Activated naive CD4-positive, alpha-beta T cell treated with anti-CD3 and anti-CD28 coated beads, Interleukin-2, amount 50 U/mL, for 72 hours (primary cell): ENCODE measurements at regions not wholly inside any gene's neighbourhood (a gene's known extent, or its start where the extent isn't known, plus 50 kb on each side); places are given as distances from the start of the nearest gene placed in this dataset.
"Not testable (repeated sequence)": the region's sequence is repeated elsewhere in the genome, so short reads cannot be mapped to it uniquely, and the experiment has no call there.

Source experiments
- ATAC-seq, 2 donors: fragments of 150-1000 bp; cut with Tn5 transposase; 2 replicates each; pipeline ENCODE4 v1.10.0; 2021; ENCODE audit warnings: mild to moderate bottlenecking in 2 of 2, moderate library complexity in 2 of 2
- DNase-seq, 2 donors: peaks; one replicate each; pipeline ENCODE4 v3.0.0; 2021 to 2022; ENCODE audit warnings: low spot score in 2 of 2
- H3K27ac Mint-ChIP-seq, 2 donors: one replicate each; pipeline ENCODE4 v1.8.0; 2022; ENCODE audit warnings: mild to moderate bottlenecking in 2 of 2, mixed read lengths in 2 of 2
- H3K36me3 Mint-ChIP-seq, 2 donors: one replicate each; pipeline ENCODE4 v1.8.0; 2022; ENCODE audit warnings: mixed read lengths in 2 of 2
- H3K9me3 Mint-ChIP-seq, 2 donors: one replicate each; pipeline ENCODE4 v1.8.0; 2022; ENCODE audit warnings: mixed read lengths in 2 of 2

DNA sequence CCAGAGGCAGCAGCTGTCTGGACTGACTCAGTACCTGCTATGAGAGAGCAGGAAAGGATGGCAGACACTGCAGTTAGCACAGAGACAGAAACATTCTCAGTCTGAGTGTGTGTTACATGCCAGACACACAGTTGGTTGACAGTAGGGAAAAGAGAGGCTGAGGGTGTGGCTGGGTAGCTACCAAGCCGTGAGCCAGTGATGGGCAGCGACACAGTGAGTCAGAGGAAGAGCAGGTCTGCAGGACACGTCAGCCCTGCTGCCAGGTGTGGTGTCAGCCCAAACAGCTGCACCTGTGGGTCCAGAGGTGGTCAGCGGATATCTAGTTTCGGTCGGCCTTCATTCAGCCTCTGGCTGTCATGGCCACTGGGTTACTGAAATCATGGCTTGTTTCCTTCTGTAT, 124.4 kb upstream of the SPATA31A3 start:
- not testable (repeated sequence) for ATAC-seq, H3K9me3 Mint-ChIP-seq, H3K27ac Mint-ChIP-seq, DNase-seq, H3K36me3 Mint-ChIP-seq

DNA sequence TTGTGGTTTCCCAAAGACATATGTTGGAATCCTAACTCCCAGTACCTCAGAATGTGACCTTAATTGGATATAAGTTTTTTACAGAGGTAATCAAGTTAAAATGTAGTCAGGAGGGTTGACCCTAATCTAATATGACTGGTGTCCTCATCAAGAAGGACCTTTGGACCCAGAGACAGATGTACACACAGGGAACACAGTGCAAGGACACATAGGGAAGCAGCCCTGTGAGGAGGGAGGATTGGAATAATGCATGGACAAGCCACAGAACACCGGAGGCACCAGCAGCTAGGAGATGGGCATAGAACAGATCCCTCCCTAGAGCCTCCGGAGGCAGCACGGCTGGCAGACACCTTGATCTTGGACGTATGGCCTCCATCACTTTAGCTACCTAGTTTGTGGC, 119.8 kb upstream of the SPATA31A3 start:
- ATAC-seq, DNase-seq, H3K27ac Mint-ChIP-seq, H3K36me3 Mint-ChIP-seq, H3K9me3 Mint-ChIP-seq: not testable (repeated sequence)

DNA sequence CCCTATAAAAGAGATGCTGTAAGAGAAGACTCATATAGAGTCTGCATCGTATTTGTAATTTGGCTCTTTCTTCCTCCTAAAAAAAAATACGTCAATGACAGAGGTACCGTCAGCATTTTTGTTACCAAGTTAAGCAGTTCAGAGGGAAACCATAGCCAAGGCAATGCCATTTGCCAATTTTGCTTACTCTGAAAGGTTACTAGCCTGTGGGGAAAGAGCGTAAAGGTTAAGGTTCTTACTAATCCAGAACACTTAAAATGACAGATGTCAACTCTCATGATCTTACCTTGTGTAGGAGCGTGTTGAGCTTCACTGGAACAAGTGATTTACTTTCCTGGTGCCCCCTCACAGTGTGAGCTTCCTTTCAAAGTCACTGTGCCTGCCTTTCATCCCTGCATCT, 119.4 kb upstream of the SPATA31A3 start:
- not testable (repeated sequence) for H3K27ac Mint-ChIP-seq, H3K36me3 Mint-ChIP-seq, H3K9me3 Mint-ChIP-seq, DNase-seq, ATAC-seq

DNA sequence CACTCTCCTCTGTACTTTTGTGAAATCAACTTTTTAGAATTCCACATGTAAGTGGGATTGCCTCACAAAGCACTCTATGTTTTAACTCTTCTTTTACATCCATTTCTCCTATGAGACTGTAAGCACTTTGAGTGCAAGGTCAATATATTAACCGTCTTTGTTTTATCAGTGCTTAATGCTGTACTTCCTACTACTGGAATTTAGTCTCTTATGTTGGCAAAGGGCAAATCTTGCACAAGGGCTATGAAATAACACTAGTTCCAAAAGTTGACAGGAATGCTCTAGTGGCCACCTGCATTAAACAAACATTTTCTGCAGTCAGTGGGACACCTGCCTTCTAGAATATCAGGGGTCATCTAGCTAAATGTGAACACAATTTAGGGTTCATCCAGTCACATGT, 117.5 kb upstream of the SPATA31A3 start:
- H3K27ac Mint-ChIP-seq, H3K36me3 Mint-ChIP-seq, DNase-seq, H3K9me3 Mint-ChIP-seq, ATAC-seq: not testable (repeated sequence)

DNA sequence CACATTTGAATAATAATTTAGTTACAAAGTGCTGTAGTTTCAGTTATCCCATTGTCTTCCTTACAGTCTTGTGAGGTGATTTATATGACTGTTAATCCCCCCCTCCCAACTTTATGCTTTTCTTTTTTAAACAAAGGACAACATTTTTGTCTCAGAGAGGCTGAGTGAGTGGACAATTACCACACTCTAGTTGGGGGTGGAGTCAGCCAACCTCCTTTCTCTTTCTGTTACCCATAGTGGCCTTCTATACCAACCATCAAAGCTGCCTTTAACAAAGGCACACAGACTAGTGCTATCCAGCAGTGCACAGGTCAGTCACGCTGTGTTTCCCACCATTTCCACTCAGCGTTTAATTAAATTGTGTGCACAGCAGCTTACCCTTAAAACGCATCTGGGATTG, 114.3 kb upstream of the SPATA31A3 start:
- H3K27ac Mint-ChIP-seq, ATAC-seq, H3K36me3 Mint-ChIP-seq, DNase-seq, H3K9me3 Mint-ChIP-seq: not testable (repeated sequence)

- H3K27ac Mint-ChIP-seq, ATAC-seq, DNase-seq, H3K36me3 Mint-ChIP-seq, H3K9me3 Mint-ChIP-seq: not testable (repeated sequence)
These were observed 110.3 kb upstream of the SPATA31A3 start for GRCh38 chr9:67102506-67103276.

GRCh38 chr9:67091104-67091503, 98.8 kb upstream of the SPATA31A3 start:
- not testable (repeated sequence) for H3K36me3 Mint-ChIP-seq, H3K9me3 Mint-ChIP-seq, H3K27ac Mint-ChIP-seq, DNase-seq
- ATAC-seq: peak in 1 of 2 donors; percentile 20

- not testable (repeated sequence) for H3K9me3 Mint-ChIP-seq, ATAC-seq, H3K27ac Mint-ChIP-seq, DNase-seq, H3K36me3 Mint-ChIP-seq
These were observed 94.5 kb upstream of the SPATA31A3 start for GRCh38 chr9:67086862-67087261.

DNA sequence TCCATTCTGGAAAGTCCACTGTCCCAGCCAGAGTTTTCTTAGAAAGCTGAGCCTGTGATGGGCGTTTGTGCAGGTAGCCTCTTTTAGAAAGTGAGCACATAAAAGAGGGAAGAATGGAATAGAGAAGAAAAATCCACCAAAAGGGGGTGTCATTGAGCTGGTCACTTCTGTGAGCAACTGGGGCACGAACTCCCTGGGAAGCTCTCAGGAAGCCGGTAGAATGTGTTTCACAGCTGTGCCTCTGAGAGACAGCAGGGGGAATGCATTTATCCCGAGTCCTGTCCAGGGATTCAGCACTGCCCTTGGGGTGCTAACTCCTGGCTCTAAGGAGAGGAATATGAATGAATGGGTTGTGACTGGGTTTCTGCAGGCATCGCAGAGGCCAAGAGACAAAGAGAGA, 73.8 kb upstream of the SPATA31A3 start:
- DNase-seq, H3K27ac Mint-ChIP-seq, ATAC-seq, H3K36me3 Mint-ChIP-seq, H3K9me3 Mint-ChIP-seq: not testable (repeated sequence)

DNA sequence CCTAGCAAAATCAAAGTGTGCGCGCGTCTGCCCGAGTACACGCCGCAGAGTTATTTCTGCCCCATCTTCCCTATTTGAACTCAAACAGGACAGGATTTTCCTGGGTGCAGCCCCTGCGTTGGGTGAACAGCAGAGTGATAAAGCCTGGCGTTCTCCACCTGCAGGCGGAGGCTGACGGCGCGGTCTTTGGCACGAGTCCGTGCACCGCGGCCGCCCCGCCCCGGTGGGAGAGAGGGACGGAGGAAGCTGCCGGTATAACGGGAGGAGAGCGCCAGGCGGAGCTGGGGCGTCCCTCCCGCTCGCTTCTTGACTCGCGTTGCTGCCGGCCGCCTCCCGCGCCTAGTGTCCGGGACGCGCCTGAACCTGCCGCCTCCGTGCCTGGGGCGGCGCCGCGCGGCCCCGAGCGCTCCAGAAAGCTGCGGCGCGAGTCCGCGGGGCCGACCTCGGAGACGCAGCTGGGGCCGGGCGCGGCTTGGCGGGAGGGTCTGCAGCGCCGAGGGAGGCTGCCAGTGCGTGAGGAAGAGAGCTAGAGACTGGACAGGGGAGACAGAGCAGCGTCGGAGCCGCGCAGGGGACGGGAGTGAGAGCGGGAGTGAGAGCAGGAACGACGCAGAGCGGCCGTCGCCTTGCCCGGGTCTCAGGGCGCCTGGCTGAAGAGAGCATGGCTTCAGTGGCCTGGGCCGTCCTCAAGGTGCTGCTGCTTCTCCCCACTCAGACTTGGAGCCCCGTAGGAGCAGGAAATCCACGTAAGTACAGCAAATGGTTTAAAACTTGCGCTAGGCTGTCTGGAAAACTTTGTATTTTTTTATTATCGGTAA, 66.8 kb upstream of the SPATA31A3 start:
- H3K36me3 Mint-ChIP-seq, H3K9me3 Mint-ChIP-seq, H3K27ac Mint-ChIP-seq, ATAC-seq: not testable (repeated sequence)
- DNase-seq: peak in 1 of 2 donors; percentile 6
